Ovary (tissue), 7 donors: ENCODE measurements at regions not wholly inside any gene's neighbourhood (a gene's known extent, or its start where the extent isn't known, plus 50 kb on each side); places are given as distances from the start of the nearest gene placed in this dataset.
A peak's percentile ranks its signal among the peaks of the same experiment; 100 is the strongest.

ENCODE experiments used
- DNase-seq, 5 donors: peaks; one replicate each; pipeline ENCODE4 v3.0.0-alpha.2; 2019 to 2020
- H3K27ac ChIP-seq, 2 donors: fragments of 200-600 bp; one replicate each; pipeline versions ENCODE4 v1.5.1 to v1.8.0; 2019 to 2022
- H3K27me3 ChIP-seq: fragments of 200-600 bp; one replicate; pipeline ENCODE4 v1.8.0; 2022
- H3K36me3 ChIP-seq: fragments of 200-600 bp; sonication (generic); one replicate; pipeline ENCODE4 v1.5.1; 2019
- H3K4me1 ChIP-seq: one replicate; pipeline ENCODE4 v1.8.1; 2013; ENCODE audit warnings: mild to moderate bottlenecking, moderate library complexity; ENCODE audit not compliant: insufficient read depth
- H3K4me3 ChIP-seq: fragments of 200-600 bp; sonication (generic); one replicate; pipeline ENCODE4 v1.5.1; 2017
- H3K9me3 ChIP-seq, 2 donors: fragments of 200-600 bp in 1 of 2; sonication (generic) in 1 of 2; one replicate each; pipeline versions ENCODE4 v1.5.1 to v1.8.1; 2013 to 2019; ENCODE audit warnings: mild to moderate bottlenecking in 1 of 2, moderate library complexity in 1 of 2
- CTCF ChIP-seq, 3 donors: fragments of 450-650 bp in 2 of 3; fragments of 200-600 bp in 1 of 3; IDR thresholded peaks; one replicate each; pipeline versions ENCODE4 v1.5.1 to v1.8.0; 2016 to 2022; ENCODE audit warnings: antibody characterized with exemption in 3 of 3, mild to moderate bottlenecking in 1 of 3
- EP300 ChIP-seq: sonication (generic); formaldehyde crosslinking; IDR thresholded peaks from one replicate; pipeline ENCODE4 v1.6.1; 2017; ENCODE audit warnings: antibody characterized with exemption
- POLR2A ChIP-seq: fragments of 450-650 bp; IDR thresholded peaks from one replicate; pipeline ENCODE4 v1.6.1; 2017; ENCODE audit warnings: antibody characterized with exemption, mild to moderate bottlenecking, moderate library complexity
- WGBS, 3 donors: extraction: QIAGEN DNeasy Blood & Tissue Kit in 1 of 3; methylation state at CpG; one replicate each; pipeline versions ENCODE4 v1.1.5 to v1.1.7; 2013 to 2017; 5-methylcytosine and 5-hydroxymethylcytosine counted together
- intact Hi-C, 4 donors: fragments of 100-400 bp; cut with DNase I; formaldehyde crosslinking; loops; one replicate each; pipeline versions ENCODE4 v1.11.0 to v1.15.1; 2022 to 2023
- donor health status: DM: no; HTN: no; CAD: no; lungs with moderate emphysema.
- donor health status: DM: no; HTN: no; CAD: no.
- donor health status: Bipolar disorder and iron deficiency.
- donor health status: DM: no; HTN: no; CAD: no.
- donor health status: DM: yes; HTN: yes; CAD: no.

- intact Hi-C loops, result no loop called here
- H3K36me3 ChIP-seq, result no peaks in the 10 kb centered on the region
- no peaks in the 10 kb centered on the region for H3K9me3 ChIP-seq
- no peaks in the 10 kb centered on the region for H3K27me3 ChIP-seq
- WGBS, 3 donors, result 45 to 63% (median 48%) methylated on average over 6 of the region's 6 CpGs
- H3K27ac ChIP-seq, result no peak overlapping the region
- DNase-seq, result no peak
- TF ChIP-seq POLR2A, result no peak
- no peak for TF ChIP-seq EP300
- no peak for TF ChIP-seq CTCF (IDR thresholded peaks at IDR 0.05)
- H3K4me3 ChIP-seq, result no peak overlapping the region
- peaks cover 9% of the 10 kb centered on the region for H3K4me1 ChIP-seq
Measured at GRCh38 chr11:8794126-8794525, 111.5 kb downstream of the RPL27A start.

- no peak for TF ChIP-seq CTCF (IDR thresholded peaks at IDR 0.05)
- H3K27ac ChIP-seq, result no peak overlapping the region
- intact Hi-C loops, result no loop called here
Measured at GRCh38 chr11:8794677-8795103, 112.1 kb downstream of the RPL27A start.

GRCh38 chr11:8796941-8797340 is 114.0 kb upstream of the AKIP1 start:
- peaks cover 24% of the 10 kb centered on the region for H3K4me1 ChIP-seq

More at GRCh38 chr11:8794677-8795103, 112.1 kb downstream of the RPL27A start:
- Histone ChIP-seq H3K9me3 (no peaks in the 10 kb centered on the region), H3K4me3 (no peak overlapping the region), H3K4me1 (peaks cover 13% of the 10 kb centered on the region), H3K27me3 (no peaks in the 10 kb centered on the region), H3K36me3 (no peaks in the 10 kb centered on the region)
- WGBS, 3 donors, result 57 to 73% (median 63%) methylated on average over 2 of the region's 2 CpGs
- no peak for DNase-seq

GRCh38 chr11:8799273-8799672 is 111.7 kb upstream of the AKIP1 start:
- DNase-seq, result no peak
- Histone ChIP-seq H3K27me3 (no peaks in the 10 kb centered on the region), H3K4me3 (no peak overlapping the region), H3K4me1 (peaks cover 23% of the 10 kb centered on the region), H3K27ac (peak overlapping the region in 1 of 2 donors; percentile 18), H3K9me3 (no peaks in the 10 kb centered on the region), H3K36me3 (no peaks in the 10 kb centered on the region)
- WGBS, 3 donors, result 84 to 96% (median 91%) methylated on average over 2 of the region's 2 CpGs
- intact Hi-C loops, result no loop called here
- TF ChIP-seq POLR2A, result no peak
- no peak for TF ChIP-seq EP300
- TF ChIP-seq CTCF (IDR thresholded peaks at IDR 0.05), result no peak

More at GRCh38 chr11:8796941-8797340, 114.0 kb upstream of the AKIP1 start:
- no peak for TF ChIP-seq CTCF (IDR thresholded peaks at IDR 0.05)
- no peaks in the 10 kb centered on the region for H3K9me3 ChIP-seq
- no peak overlapping the region for H3K4me3 ChIP-seq
- WGBS, 3 donors, result 0 to 59% (median 0%) methylated on average over 1 of the region's 1 CpG
- no peak overlapping the region for H3K27ac ChIP-seq
- no peaks in the 10 kb centered on the region for H3K36me3 ChIP-seq
- no peak for DNase-seq
- no peaks in the 10 kb centered on the region for H3K27me3 ChIP-seq
- intact Hi-C loops, result no loop called here
